HG03045 (cell line): ENCODE measurements at regions not wholly inside any gene's neighbourhood (a gene's known extent, or its start where the extent isn't known, plus 50 kb on each side); places are given as distances from the start of the nearest gene placed in this dataset.
"Not testable (repeated sequence)": the region's sequence is repeated elsewhere in the genome, so short reads cannot be mapped to it uniquely, and the experiment has no call there.

ENCODE experiments used
- ATAC-seq: cut with Tn5 transposase; IDR thresholded peaks from one replicate; pipeline ENCODE4 v1.9.1; 2021; ENCODE audit warnings: mild to moderate bottlenecking, moderate library complexity; ENCODE audit not compliant: unreplicated experiment

- no peak for ATAC-seq
Observed at GRCh38 chr2:8438476-8438875, 243.4 kb upstream of the ID2 start.

GRCh38 chr2:8438996-8439395, 242.9 kb upstream of the ID2 start:
- ATAC-seq = no peak

- ATAC-seq = no peak
Observed at GRCh38 chr2:8440029-8440778, 241.7 kb upstream of the ID2 start.

GRCh38 chr2:8441371-8441770, 240.5 kb upstream of the ID2 start:
- no peak for ATAC-seq

GRCh38 chr2:8441986-8442385, 239.9 kb upstream of the ID2 start:
- ATAC-seq = peak; percentile 81

- no peak for ATAC-seq
Observed at GRCh38 chr2:8442833-8443486, 238.9 kb upstream of the ID2 start.

- no peak for ATAC-seq
Observed at GRCh38 chr2:8445580-8445979, 236.3 kb upstream of the ID2 start.

GRCh38 chr2:8446751-8447150, 235.1 kb upstream of the ID2 start:
- not testable (repeated sequence) for ATAC-seq

- no peak for ATAC-seq
Observed at GRCh38 chr2:8447610-8448221, 234.1 kb upstream of the ID2 start.

- ATAC-seq = no peak
Observed at GRCh38 chr2:8448824-8449556, 232.9 kb upstream of the ID2 start.

GRCh38 chr2:8451273-8451672, 230.6 kb upstream of the ID2 start:
- ATAC-seq = no peak

GRCh38 chr2:8452296-8452695, 229.6 kb upstream of the ID2 start:
- ATAC-seq = no peak

- ATAC-seq = no peak
Observed at GRCh38 chr2:8452979-8453903, 228.6 kb upstream of the ID2 start.

- ATAC-seq = no peak
Observed at GRCh38 chr2:8453904-8454302, 228.0 kb upstream of the ID2 start.

- no peak for ATAC-seq
Observed at GRCh38 chr2:8454797-8455196, 227.1 kb upstream of the ID2 start.

GRCh38 chr2:8455236-8456150, 226.4 kb upstream of the ID2 start:
- ATAC-seq = no peak

GRCh38 chr2:8456151-8457091, 225.4 kb upstream of the ID2 start:
- ATAC-seq = no peak

GRCh38 chr2:8457092-8457481, 224.8 kb upstream of the ID2 start:
- no peak for ATAC-seq
